ENCODE measurements at regions not wholly inside any gene's neighbourhood (a gene's known extent, or its start where the extent isn't known, plus 50 kb on each side); places are given as distances from the start of the nearest gene placed in this dataset.
"Not testable (repeated sequence)": the region's sequence is repeated elsewhere in the genome, so short reads cannot be mapped to it uniquely, and the experiment has no call there.

GRCh38 chr2:101645886-101646285 is 51.6 kb upstream of the MAP4K4 start:
- not testable (repeated sequence) for DNase-seq (ENCODE audit: low read depth in 2 of 2)

GRCh38 chr2:101644842-101645383 is 52.6 kb upstream of the MAP4K4 start:
- DNase-seq (ENCODE audit: low read depth in 2 of 2): peak in 1 of 2 donors; percentile 20

- DNase-seq (ENCODE audit: low read depth in 2 of 2): no peak
These were observed 54.4 kb upstream of the MAP4K4 start for GRCh38 chr2:101643004-101643524.

GRCh38 chr2:101638817-101639605 is 58.5 kb upstream of the MAP4K4 start:
- no peak for DNase-seq (ENCODE audit: low read depth in 2 of 2)

GRCh38 chr2:101638181-101638711 is 59.3 kb upstream of the MAP4K4 start:
- DNase-seq (ENCODE audit: low read depth in 2 of 2): peak in 1 of 2 donors; percentile 20

GRCh38 chr2:101630224-101630949 is 67.1 kb upstream of the MAP4K4 start:
- no peak for DNase-seq (ENCODE audit: low read depth in 2 of 2)

- DNase-seq (ENCODE audit: low read depth in 2 of 2): no peak
These were observed 69.5 kb upstream of the MAP4K4 start for GRCh38 chr2:101628030-101628392.

GRCh38 chr2:101627285-101628029 is 70.0 kb upstream of the MAP4K4 start:
- no peak for DNase-seq (ENCODE audit: low read depth in 2 of 2)

- not testable (repeated sequence) for DNase-seq (ENCODE audit: low read depth in 2 of 2)
These were observed 71.7 kb upstream of the MAP4K4 start for GRCh38 chr2:101625814-101626213.

- no peak for DNase-seq (ENCODE audit: low read depth in 2 of 2)
These were observed 72.1 kb upstream of the MAP4K4 start for GRCh38 chr2:101625387-101625786.

GRCh38 chr2:101624706-101625332 is 72.7 kb upstream of the MAP4K4 start:
- no peak for DNase-seq (ENCODE audit: low read depth in 2 of 2)

- no peak for DNase-seq (ENCODE audit: low read depth in 2 of 2)
These were observed 74.4 kb upstream of the MAP4K4 start for GRCh38 chr2:101623031-101623521.

GRCh38 chr2:101622210-101623030 is 75.1 kb upstream of the MAP4K4 start:
- no peak for DNase-seq (ENCODE audit: low read depth in 2 of 2)

GRCh38 chr2:101619191-101619591 is 78.3 kb upstream of the MAP4K4 start:
- peak; percentile 14 to 95 for DNase-seq (ENCODE audit: low read depth in 2 of 2)

- DNase-seq (ENCODE audit: low read depth in 2 of 2): peak in 1 of 2 donors; percentile 69
These were observed 79.7 kb upstream of the MAP4K4 start for GRCh38 chr2:101617796-101618195.

GRCh38 chr2:101617188-101617587 is 80.3 kb upstream of the MAP4K4 start:
- peak in 1 of 2 donors; percentile 57 for DNase-seq (ENCODE audit: low read depth in 2 of 2)

- DNase-seq (ENCODE audit: low read depth in 2 of 2): no peak
These were observed 83.3 kb upstream of the MAP4K4 start for GRCh38 chr2:101614127-101614759.

- DNase-seq (ENCODE audit: low read depth in 2 of 2): no peak
These were observed 84.3 kb upstream of the MAP4K4 start for GRCh38 chr2:101613056-101613704.

GRCh38 chr2:101612019-101612418 is 85.5 kb upstream of the MAP4K4 start:
- no peak for DNase-seq (ENCODE audit: low read depth in 2 of 2)

Measured in lung microvascular endothelial cell (primary cell).